ENCODE measurements at regions not wholly inside any gene's neighbourhood (a gene's known extent, or its start where the extent isn't known, plus 50 kb on each side); places are given as distances from the start of the nearest gene placed in this dataset.

GRCh38 chr10:10456856-10457255 lies 560.8 kb upstream of the CELF2 start:
- Histone ChIP-seq H3K27me3 (ENCODE audit: control insufficient read depth in 1 of 2, insufficient read depth in 2 of 2, low read length in 2 of 2) (no peaks in the 10 kb centered on the region), H3K27ac (ENCODE audit: low read length) (no peak overlapping the region), H3K4me1 (ENCODE audit: control insufficient read depth, insufficient read depth, low read length) (no peaks in the 10 kb centered on the region), H3K4me3 (ENCODE audit: low read length in 2 of 2) (no peak overlapping the region), H3K9me3 (ENCODE audit: control insufficient read depth in 2 of 2, low read length in 2 of 2) (peaks cover 0 to 3% of the 10 kb centered on the region in 2 donors), H3K36me3 (ENCODE audit: control insufficient read depth in 2 of 2, insufficient read depth in 2 of 2, low read length in 2 of 2) (no peaks in the 10 kb centered on the region), H3K9ac (ENCODE audit: low read length in 2 of 2) (no peak overlapping the region)

DNA sequence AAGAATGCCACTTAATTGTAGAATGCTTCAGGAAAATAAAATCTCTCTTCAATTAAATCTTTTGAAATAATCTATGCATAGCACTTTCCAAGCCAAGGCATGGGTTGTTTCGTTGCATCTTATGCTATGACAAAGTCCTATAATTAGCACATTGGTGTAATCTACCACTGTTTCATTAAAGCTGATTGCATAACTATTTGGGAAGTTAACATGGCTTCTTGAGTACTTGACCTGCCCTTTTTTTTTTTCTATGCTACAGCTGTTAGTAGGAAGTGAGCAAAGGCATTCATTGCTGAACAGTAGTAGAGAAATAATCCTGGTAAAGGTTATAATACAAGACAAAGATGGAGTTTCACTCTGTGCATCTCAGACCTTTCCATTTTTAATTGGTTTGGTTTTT lies 557.2 kb upstream of the CELF2 start:
- Histone ChIP-seq H3K9ac (ENCODE audit: low read length in 2 of 2) (no peak overlapping the region), H3K36me3 (ENCODE audit: control insufficient read depth in 2 of 2, insufficient read depth in 2 of 2, low read length in 2 of 2) (no peaks in the 10 kb centered on the region), H3K27ac (ENCODE audit: low read length) (no peak overlapping the region), H3K9me3 (ENCODE audit: control insufficient read depth in 2 of 2, low read length in 2 of 2) (no peaks in the 10 kb centered on the region), H3K4me1 (ENCODE audit: control insufficient read depth, insufficient read depth, low read length) (no peaks in the 10 kb centered on the region), H3K4me3 (ENCODE audit: low read length in 2 of 2) (no peak overlapping the region), H3K27me3 (ENCODE audit: control insufficient read depth in 1 of 2, insufficient read depth in 2 of 2, low read length in 2 of 2) (no peaks in the 10 kb centered on the region)

DNA sequence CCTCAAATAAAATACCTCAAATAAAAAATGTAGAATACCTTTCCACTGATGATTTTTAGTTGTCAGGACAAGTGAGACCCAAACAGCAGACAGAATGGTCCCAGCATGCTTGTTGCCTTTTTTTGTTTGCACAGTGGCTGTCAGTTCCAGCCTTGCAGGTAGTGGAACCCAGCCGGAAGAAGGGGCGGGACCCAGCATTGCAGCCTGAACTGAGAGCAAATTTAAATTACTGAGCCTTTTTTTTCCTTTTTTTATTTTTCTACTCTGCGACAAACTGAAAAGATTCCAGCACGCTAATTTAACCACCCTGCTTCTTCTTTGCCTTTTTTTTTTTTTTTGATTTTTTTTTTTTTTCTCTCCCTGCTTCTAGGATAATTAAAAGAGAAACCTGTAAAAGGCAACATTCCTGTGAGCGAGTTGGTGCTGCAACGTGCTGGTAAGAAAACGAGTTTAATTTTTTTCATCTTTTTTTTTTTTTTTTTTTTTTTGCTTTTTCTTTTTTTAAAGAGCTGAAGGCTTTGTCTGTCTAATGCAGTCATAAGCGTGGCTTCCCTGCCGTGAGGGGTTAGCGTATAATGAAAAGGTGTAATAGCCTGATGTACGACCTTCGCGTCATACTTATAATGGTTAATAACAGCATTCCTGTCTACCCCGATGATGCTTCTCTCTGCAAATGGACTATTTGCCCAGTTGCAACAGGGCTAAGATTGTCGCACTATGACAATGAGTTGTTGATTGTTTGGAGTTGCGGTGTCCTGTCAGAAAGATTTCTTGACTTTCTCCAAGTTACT lies 555.3 kb upstream of the CELF2 start:
- H3K27me3 ChIP-seq (ENCODE audit: control insufficient read depth in 1 of 2, insufficient read depth in 2 of 2, low read length in 2 of 2): no peaks in the 10 kb centered on the region
- H3K4me1 ChIP-seq (ENCODE audit: control insufficient read depth, insufficient read depth, low read length): no peaks in the 10 kb centered on the region
- no peak overlapping the region for H3K27ac ChIP-seq (ENCODE audit: low read length)
- H3K4me3 ChIP-seq (ENCODE audit: low read length in 2 of 2): no peak overlapping the region
- no peak overlapping the region for H3K9ac ChIP-seq (ENCODE audit: low read length in 2 of 2)
- no peaks in the 10 kb centered on the region for H3K9me3 ChIP-seq (ENCODE audit: control insufficient read depth in 2 of 2, low read length in 2 of 2)
- H3K36me3 ChIP-seq (ENCODE audit: control insufficient read depth in 2 of 2, insufficient read depth in 2 of 2, low read length in 2 of 2): no peaks in the 10 kb centered on the region

- Histone ChIP-seq H3K36me3 (ENCODE audit: control insufficient read depth in 2 of 2, insufficient read depth in 2 of 2, low read length in 2 of 2) (no peaks in the 10 kb centered on the region), H3K27ac (ENCODE audit: low read length) (no peak overlapping the region), H3K4me1 (ENCODE audit: control insufficient read depth, insufficient read depth, low read length) (no peaks in the 10 kb centered on the region), H3K27me3 (ENCODE audit: control insufficient read depth in 1 of 2, insufficient read depth in 2 of 2, low read length in 2 of 2) (no peaks in the 10 kb centered on the region), H3K9ac (ENCODE audit: low read length in 2 of 2) (no peak overlapping the region), H3K4me3 (ENCODE audit: low read length in 2 of 2) (no peak overlapping the region), H3K9me3 (ENCODE audit: control insufficient read depth in 2 of 2, low read length in 2 of 2) (no peaks in the 10 kb centered on the region)
Observed at GRCh38 chr10:10471758-10472157, 545.9 kb upstream of the CELF2 start.

DNA sequence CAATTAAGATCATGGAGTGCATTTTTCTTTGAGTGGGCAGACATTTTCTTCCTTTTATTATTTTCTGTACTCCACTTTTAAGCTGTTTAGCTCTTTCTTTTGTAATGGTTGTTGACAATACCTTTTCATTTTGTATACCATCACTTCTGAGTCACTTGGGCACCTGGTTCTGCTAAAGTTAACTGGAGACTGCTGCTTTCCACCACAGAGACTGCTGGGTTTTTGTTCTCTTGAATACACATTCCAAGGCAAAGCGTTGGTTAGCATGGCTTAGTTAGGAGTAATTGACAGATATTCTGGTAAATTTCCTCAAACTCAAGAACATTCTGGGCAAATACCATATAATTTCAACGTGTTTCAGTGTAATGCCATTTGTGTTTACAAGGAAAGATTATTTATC lies 541.9 kb upstream of the CELF2 start:
- Histone ChIP-seq H3K4me1 (ENCODE audit: control insufficient read depth, insufficient read depth, low read length) (no peaks in the 10 kb centered on the region), H3K4me3 (ENCODE audit: low read length in 2 of 2) (no peak overlapping the region), H3K27me3 (ENCODE audit: control insufficient read depth in 1 of 2, insufficient read depth in 2 of 2, low read length in 2 of 2) (no peaks in the 10 kb centered on the region), H3K9ac (ENCODE audit: low read length in 2 of 2) (no peak overlapping the region), H3K27ac (ENCODE audit: low read length) (no peak overlapping the region), H3K36me3 (ENCODE audit: control insufficient read depth in 2 of 2, insufficient read depth in 2 of 2, low read length in 2 of 2) (no peaks in the 10 kb centered on the region), H3K9me3 (ENCODE audit: control insufficient read depth in 2 of 2, low read length in 2 of 2) (no peaks in the 10 kb centered on the region)

DNA sequence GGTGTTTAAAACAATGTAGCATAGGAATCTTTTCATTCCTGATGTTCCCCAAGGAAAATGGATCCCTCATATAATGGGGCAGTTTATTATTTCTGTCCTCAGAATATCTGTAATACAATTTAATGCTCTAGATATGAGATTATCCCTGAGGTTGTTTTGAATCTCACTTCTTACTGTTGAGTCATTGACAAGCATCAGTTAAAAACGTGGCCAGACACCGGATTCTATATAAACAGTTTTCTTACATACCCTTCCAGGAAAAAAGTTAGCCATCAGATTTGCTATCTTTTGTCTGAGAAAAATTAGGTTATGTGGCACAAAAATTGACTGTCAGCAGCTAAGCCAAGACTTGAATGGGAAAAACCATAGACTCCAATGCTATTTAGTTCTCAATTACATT lies 539.8 kb upstream of the CELF2 start:
- H3K9ac ChIP-seq (ENCODE audit: low read length in 2 of 2): no peak overlapping the region
- no peaks in the 10 kb centered on the region for H3K36me3 ChIP-seq (ENCODE audit: control insufficient read depth in 2 of 2, insufficient read depth in 2 of 2, low read length in 2 of 2)

GRCh38 chr10:10479465-10479864 lies 538.2 kb upstream of the CELF2 start:
- Histone ChIP-seq H3K9ac (ENCODE audit: low read length in 2 of 2) (no peak overlapping the region), H3K4me3 (ENCODE audit: low read length in 2 of 2) (no peak overlapping the region), H3K9me3 (ENCODE audit: control insufficient read depth in 2 of 2, low read length in 2 of 2) (no peaks in the 10 kb centered on the region), H3K36me3 (ENCODE audit: control insufficient read depth in 2 of 2, insufficient read depth in 2 of 2, low read length in 2 of 2) (no peaks in the 10 kb centered on the region), H3K27ac (ENCODE audit: low read length) (no peak overlapping the region), H3K27me3 (ENCODE audit: control insufficient read depth in 1 of 2, insufficient read depth in 2 of 2, low read length in 2 of 2) (no peaks in the 10 kb centered on the region), H3K4me1 (ENCODE audit: control insufficient read depth, insufficient read depth, low read length) (no peaks in the 10 kb centered on the region)

More for the DNA sequence above, 539.8 kb upstream of the CELF2 start:
- Histone ChIP-seq H3K4me1 (ENCODE audit: control insufficient read depth, insufficient read depth, low read length) (no peaks in the 10 kb centered on the region), H3K27ac (ENCODE audit: low read length) (no peak overlapping the region), H3K9me3 (ENCODE audit: control insufficient read depth in 2 of 2, low read length in 2 of 2) (no peaks in the 10 kb centered on the region), H3K4me3 (ENCODE audit: low read length in 2 of 2) (no peak overlapping the region), H3K27me3 (ENCODE audit: control insufficient read depth in 1 of 2, insufficient read depth in 2 of 2, low read length in 2 of 2) (no peaks in the 10 kb centered on the region)

GRCh38 chr10:10482613-10483012 lies 535.1 kb upstream of the CELF2 start:
- Histone ChIP-seq H3K4me3 (ENCODE audit: low read length in 2 of 2) (no peak overlapping the region), H3K9ac (ENCODE audit: low read length in 2 of 2) (no peak overlapping the region), H3K27ac (ENCODE audit: low read length) (no peak overlapping the region)

DNA sequence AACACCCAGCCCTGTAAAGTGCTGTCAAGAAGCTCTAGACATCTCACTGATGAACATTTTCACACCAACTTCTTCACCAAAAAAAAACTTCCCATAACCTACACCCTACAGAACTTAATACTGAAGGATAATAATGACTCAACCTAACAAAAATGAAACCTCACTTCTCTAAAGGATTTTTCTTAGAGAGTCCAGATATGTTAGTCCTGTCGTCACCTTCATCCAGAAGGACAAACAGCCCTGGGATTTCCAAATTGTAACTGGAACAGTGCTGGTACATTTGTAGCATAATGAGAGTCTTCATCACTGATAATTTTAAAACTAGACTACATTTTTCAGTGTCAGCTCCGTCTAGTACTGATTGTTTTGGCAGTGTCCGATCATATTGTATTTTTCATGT lies 528.6 kb upstream of the CELF2 start:
- Histone ChIP-seq H3K9me3 (ENCODE audit: control insufficient read depth in 2 of 2, low read length in 2 of 2) (no peaks in the 10 kb centered on the region), H3K9ac (ENCODE audit: low read length in 2 of 2) (no peak overlapping the region), H3K4me1 (ENCODE audit: control insufficient read depth, insufficient read depth, low read length) (no peaks in the 10 kb centered on the region), H3K36me3 (ENCODE audit: control insufficient read depth in 2 of 2, insufficient read depth in 2 of 2, low read length in 2 of 2) (no peaks in the 10 kb centered on the region), H3K4me3 (ENCODE audit: low read length in 2 of 2) (no peak overlapping the region), H3K27ac (ENCODE audit: low read length) (no peak overlapping the region), H3K27me3 (ENCODE audit: control insufficient read depth in 1 of 2, insufficient read depth in 2 of 2, low read length in 2 of 2) (no peaks in the 10 kb centered on the region)

More at GRCh38 chr10:10482613-10483012, 535.1 kb upstream of the CELF2 start:
- Histone ChIP-seq H3K27me3 (ENCODE audit: control insufficient read depth in 1 of 2, insufficient read depth in 2 of 2, low read length in 2 of 2) (no peaks in the 10 kb centered on the region), H3K9me3 (ENCODE audit: control insufficient read depth in 2 of 2, low read length in 2 of 2) (no peaks in the 10 kb centered on the region), H3K36me3 (ENCODE audit: control insufficient read depth in 2 of 2, insufficient read depth in 2 of 2, low read length in 2 of 2) (no peaks in the 10 kb centered on the region), H3K4me1 (ENCODE audit: control insufficient read depth, insufficient read depth, low read length) (no peaks in the 10 kb centered on the region)

DNA sequence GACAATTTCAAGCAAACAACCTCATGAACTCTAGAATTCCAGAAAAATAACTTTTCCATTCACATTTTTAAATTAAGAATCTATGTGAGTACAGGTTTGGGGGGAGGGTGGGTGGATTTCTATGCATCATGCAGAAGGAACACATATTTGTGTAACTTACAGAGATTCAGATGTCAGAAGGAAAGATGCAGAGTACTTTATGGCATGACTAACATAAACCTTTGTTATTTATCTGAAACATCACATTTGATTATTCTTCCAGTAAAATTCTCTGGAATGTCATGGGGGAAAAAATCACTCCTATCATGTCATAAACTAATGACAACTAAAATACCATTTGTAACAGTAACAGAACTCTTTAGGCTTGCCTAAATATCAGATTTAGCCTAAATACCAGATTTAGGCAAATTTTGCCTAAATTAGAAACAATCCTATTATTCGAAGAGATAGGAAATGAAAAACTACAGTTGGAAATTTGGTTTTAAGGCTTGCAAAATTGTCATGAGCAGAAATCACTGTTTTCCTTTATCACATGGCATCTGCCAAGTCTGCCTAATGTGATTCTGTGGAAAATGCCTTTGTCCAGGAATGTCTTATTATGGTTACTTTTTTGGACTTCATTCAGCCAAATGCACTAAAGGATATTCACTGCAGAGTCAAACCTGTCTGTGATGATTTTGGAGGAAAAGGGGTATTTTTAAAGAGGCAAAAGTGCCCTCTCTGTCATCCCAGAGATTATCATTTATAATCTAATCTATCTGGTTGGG lies 527.7 kb upstream of the CELF2 start:
- Histone ChIP-seq H3K4me1 (ENCODE audit: control insufficient read depth, insufficient read depth, low read length) (no peaks in the 10 kb centered on the region), H3K27me3 (ENCODE audit: control insufficient read depth in 1 of 2, insufficient read depth in 2 of 2, low read length in 2 of 2) (no peaks in the 10 kb centered on the region), H3K4me3 (ENCODE audit: low read length in 2 of 2) (no peak overlapping the region), H3K9ac (ENCODE audit: low read length in 2 of 2) (no peak overlapping the region), H3K9me3 (ENCODE audit: control insufficient read depth in 2 of 2, low read length in 2 of 2) (no peaks in the 10 kb centered on the region), H3K36me3 (ENCODE audit: control insufficient read depth in 2 of 2, insufficient read depth in 2 of 2, low read length in 2 of 2) (no peaks in the 10 kb centered on the region), H3K27ac (ENCODE audit: low read length) (no peak overlapping the region)

- Histone ChIP-seq H3K9me3 (ENCODE audit: control insufficient read depth in 2 of 2, low read length in 2 of 2) (no peaks in the 10 kb centered on the region), H3K4me3 (ENCODE audit: low read length in 2 of 2) (no peak overlapping the region), H3K9ac (ENCODE audit: low read length in 2 of 2) (no peak overlapping the region), H3K27me3 (ENCODE audit: control insufficient read depth in 1 of 2, insufficient read depth in 2 of 2, low read length in 2 of 2) (no peaks in the 10 kb centered on the region), H3K36me3 (ENCODE audit: control insufficient read depth in 2 of 2, insufficient read depth in 2 of 2, low read length in 2 of 2) (no peaks in the 10 kb centered on the region), H3K27ac (ENCODE audit: low read length) (no peak overlapping the region), H3K4me1 (ENCODE audit: control insufficient read depth, insufficient read depth, low read length) (no peaks in the 10 kb centered on the region)
Observed at GRCh38 chr10:10490581-10490980, 527.1 kb upstream of the CELF2 start.
